ENCODE measurements at regions not wholly inside any gene's neighbourhood (a gene's known extent, or its start where the extent isn't known, plus 50 kb on each side); places are given as distances from the start of the nearest gene placed in this dataset.

GRCh38 chr10:28926932-28927331, 249.6 kb downstream of the BAMBI start:
- no peaks in the 10 kb centered on the region for H3K9me3 ChIP-seq
- WGBS, 2 donors, result 94 to 95% methylated on average over 3 of the region's 3 CpGs

GRCh38 chr10:28928484-28928883, 251.2 kb downstream of the BAMBI start:
- WGBS, 2 donors, result 83 to 94% methylated on average over 2 of the region's 2 CpGs
- no peaks in the 10 kb centered on the region for H3K27me3 ChIP-seq
- no peaks in the 10 kb centered on the region for H3K36me3 ChIP-seq (ENCODE audit: low read depth, missing control alignments)
- intact Hi-C loops (cut with DNase I; ENCODE audit: low total_unique reads), result no loop called here
- no peaks in the 10 kb centered on the region for H3K9me3 ChIP-seq
- no peaks in the 10 kb centered on the region for H3K4me1 ChIP-seq
- H3K27ac ChIP-seq, result no peak overlapping the region
- H3K4me3 ChIP-seq, result no peak overlapping the region
- no peak for DNase-seq
- TF ChIP-seq, protein P1, sequence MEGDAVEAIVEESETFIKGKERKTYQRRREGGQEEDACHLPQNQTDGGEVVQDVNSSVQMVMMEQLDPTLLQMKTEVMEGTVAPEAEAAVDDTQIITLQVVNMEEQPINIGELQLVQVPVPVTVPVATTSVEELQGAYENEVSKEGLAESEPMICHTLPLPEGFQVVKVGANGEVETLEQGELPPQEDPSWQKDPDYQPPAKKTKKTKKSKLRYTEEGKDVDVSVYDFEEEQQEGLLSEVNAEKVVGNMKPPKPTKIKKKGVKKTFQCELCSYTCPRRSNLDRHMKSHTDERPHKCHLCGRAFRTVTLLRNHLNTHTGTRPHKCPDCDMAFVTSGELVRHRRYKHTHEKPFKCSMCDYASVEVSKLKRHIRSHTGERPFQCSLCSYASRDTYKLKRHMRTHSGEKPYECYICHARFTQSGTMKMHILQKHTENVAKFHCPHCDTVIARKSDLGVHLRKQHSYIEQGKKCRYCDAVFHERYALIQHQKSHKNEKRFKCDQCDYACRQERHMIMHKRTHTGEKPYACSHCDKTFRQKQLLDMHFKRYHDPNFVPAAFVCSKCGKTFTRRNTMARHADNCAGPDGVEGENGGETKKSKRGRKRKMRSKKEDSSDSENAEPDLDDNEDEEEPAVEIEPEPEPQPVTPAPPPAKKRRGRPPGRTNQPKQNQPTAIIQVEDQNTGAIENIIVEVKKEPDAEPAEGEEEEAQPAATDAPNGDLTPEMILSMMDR (IDR thresholded peaks at IDR 0.05), result no peak
- TF ChIP-seq POLR2A (IDR thresholded peaks at IDR 0.05), result no peak

More at GRCh38 chr10:28926932-28927331, 249.6 kb downstream of the BAMBI start:
- intact Hi-C loops (cut with DNase I; ENCODE audit: low total_unique reads), result no loop called here
- H3K27ac ChIP-seq, result no peak overlapping the region
- no peaks in the 10 kb centered on the region for H3K36me3 ChIP-seq (ENCODE audit: low read depth, missing control alignments)
- TF ChIP-seq, protein P1 (IDR thresholded peaks at IDR 0.05), result no peak
- no peak for TF ChIP-seq POLR2A (IDR thresholded peaks at IDR 0.05)
- no peak overlapping the region for H3K4me3 ChIP-seq
- no peaks in the 10 kb centered on the region for H3K4me1 ChIP-seq
- no peaks in the 10 kb centered on the region for H3K27me3 ChIP-seq
- DNase-seq, result no peak

GRCh38 chr10:28929942-28930341, 252.6 kb downstream of the BAMBI start:
- TF ChIP-seq POLR2A (IDR thresholded peaks at IDR 0.05), result no peak
- TF ChIP-seq, protein P1 (IDR thresholded peaks at IDR 0.05), result no peak
- Histone ChIP-seq H3K4me1 (no peaks in the 10 kb centered on the region), H3K36me3 (ENCODE audit: low read depth, missing control alignments) (no peaks in the 10 kb centered on the region), H3K27me3 (no peaks in the 10 kb centered on the region), H3K27ac (no peak overlapping the region), H3K4me3 (no peak overlapping the region), H3K9me3 (no peaks in the 10 kb centered on the region)
- 98 to 99% methylated on average over 3 of the region's 3 CpGs for WGBS, 2 donors
- intact Hi-C loops (cut with DNase I; ENCODE audit: low total_unique reads), result no loop called here
- no peak for DNase-seq

- no peak for DNase-seq
- Histone ChIP-seq H3K27me3 (no peaks in the 10 kb centered on the region), H3K4me3 (no peak overlapping the region), H3K36me3 (ENCODE audit: low read depth, missing control alignments) (no peaks in the 10 kb centered on the region), H3K9me3 (no peaks in the 10 kb centered on the region), H3K4me1 (no peaks in the 10 kb centered on the region), H3K27ac (no peak overlapping the region)
- intact Hi-C loops (cut with DNase I; ENCODE audit: low total_unique reads), result no loop called here
- WGBS, 2 donors, result 53 to 76% methylated on average over 5 of the region's 5 CpGs
- TF ChIP-seq POLR2A (IDR thresholded peaks at IDR 0.05), result no peak
- TF ChIP-seq, protein P1 (IDR thresholded peaks at IDR 0.05), result no peak
Measured at GRCh38 chr10:28930514-28931495, 253.5 kb downstream of the BAMBI start.
